HepG2 (cell line): ENCODE measurements at regions not wholly inside any gene's neighbourhood (a gene's known extent, or its start where the extent isn't known, plus 50 kb on each side); places are given as distances from the start of the nearest gene placed in this dataset.
"Not testable (repeated sequence)": the region's sequence is repeated elsewhere in the genome, so short reads cannot be mapped to it uniquely, and the experiment has no call there.

ENCODE experiments used
- FUBP1 ChIP-seq: sonication (generic); formaldehyde crosslinking; IDR thresholded peaks from 2 replicates; pipeline ENCODE4 v1.5.1; 2020; ENCODE audit warnings: missing genetic modification reagents, mild to moderate bottlenecking, borderline replicate concordance
- NCOR1 ChIP-seq: fragments of 200-600 bp; sonication (generic); IDR thresholded peaks from 2 replicates; pipeline ENCODE4 v1.7.0; 2017; ENCODE audit warnings: antibody characterized with exemption, low read length, borderline replicate concordance
- SMC3 ChIP-seq: IDR thresholded peaks from 2 replicates; pipeline ENCODE4 v1.6.1; 2011; ENCODE audit warnings: low read length, improper control_type of control experiment
- TF ChIP-seq, protein P1 (sequence below): sonication (generic); formaldehyde crosslinking; IDR thresholded peaks from 2 replicates; pipeline ENCODE4 v1.5.0; 2020; ENCODE audit warnings: missing genetic modification reagents, mild to moderate bottlenecking, borderline replicate concordance

GRCh38 chr17:20646661-20647272, 67.2 kb downstream of the CDRT15L2 start:
- not testable (repeated sequence) for TF ChIP-seq NCOR1; SMC3; FUBP1 (CRISPR knock-in tag)
- TF ChIP-seq, protein P1, sequence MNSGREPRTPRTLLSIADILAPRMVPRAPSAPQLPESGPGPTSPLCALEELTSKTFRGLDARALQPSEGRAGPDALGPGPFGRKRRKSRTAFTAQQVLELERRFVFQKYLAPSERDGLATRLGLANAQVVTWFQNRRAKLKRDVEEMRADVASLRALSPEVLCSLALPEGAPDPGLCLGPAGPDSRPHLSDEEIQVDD (CRISPR knock-in tag), result not testable (repeated sequence)
